ENCODE measurements at regions not wholly inside any gene's neighbourhood (a gene's known extent, or its start where the extent isn't known, plus 50 kb on each side); places are given as distances from the start of the nearest gene placed in this dataset.
"Not testable (repeated sequence)": the region's sequence is repeated elsewhere in the genome, so short reads cannot be mapped to it uniquely, and the experiment has no call there.

DNA sequence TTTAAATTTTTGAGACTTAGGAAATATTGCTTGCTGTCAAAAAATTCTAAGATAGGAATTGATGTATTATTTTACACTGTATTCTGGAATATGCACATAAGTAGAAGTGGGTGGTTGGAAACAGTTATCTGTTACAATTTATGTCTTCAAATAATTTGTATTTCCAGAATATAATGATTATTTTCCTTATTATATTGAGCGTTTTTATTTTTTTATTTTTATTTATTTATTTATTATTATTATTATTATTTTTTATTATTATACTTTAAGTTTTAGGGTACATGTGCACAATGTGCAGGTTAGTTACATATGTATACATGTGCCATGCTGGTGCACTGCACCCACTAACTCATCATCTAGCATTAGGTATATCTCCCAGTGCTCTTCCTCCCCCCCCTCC lies 320.1 kb downstream of the GRXCR1 start:
- TF ChIP-seq POLR2A (IDR thresholded peaks at IDR 0.05) = not testable (repeated sequence)
- TF ChIP-seq, protein P1, sequence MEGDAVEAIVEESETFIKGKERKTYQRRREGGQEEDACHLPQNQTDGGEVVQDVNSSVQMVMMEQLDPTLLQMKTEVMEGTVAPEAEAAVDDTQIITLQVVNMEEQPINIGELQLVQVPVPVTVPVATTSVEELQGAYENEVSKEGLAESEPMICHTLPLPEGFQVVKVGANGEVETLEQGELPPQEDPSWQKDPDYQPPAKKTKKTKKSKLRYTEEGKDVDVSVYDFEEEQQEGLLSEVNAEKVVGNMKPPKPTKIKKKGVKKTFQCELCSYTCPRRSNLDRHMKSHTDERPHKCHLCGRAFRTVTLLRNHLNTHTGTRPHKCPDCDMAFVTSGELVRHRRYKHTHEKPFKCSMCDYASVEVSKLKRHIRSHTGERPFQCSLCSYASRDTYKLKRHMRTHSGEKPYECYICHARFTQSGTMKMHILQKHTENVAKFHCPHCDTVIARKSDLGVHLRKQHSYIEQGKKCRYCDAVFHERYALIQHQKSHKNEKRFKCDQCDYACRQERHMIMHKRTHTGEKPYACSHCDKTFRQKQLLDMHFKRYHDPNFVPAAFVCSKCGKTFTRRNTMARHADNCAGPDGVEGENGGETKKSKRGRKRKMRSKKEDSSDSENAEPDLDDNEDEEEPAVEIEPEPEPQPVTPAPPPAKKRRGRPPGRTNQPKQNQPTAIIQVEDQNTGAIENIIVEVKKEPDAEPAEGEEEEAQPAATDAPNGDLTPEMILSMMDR (IDR thresholded peaks at IDR 0.05) = not testable (repeated sequence)
